SJCRH30 (cell line): ENCODE measurements at regions not wholly inside any gene's neighbourhood (a gene's known extent, or its start where the extent isn't known, plus 50 kb on each side); places are given as distances from the start of the nearest gene placed in this dataset.

Experiments
- DNase-seq, 2 experiments: peaks; one replicate each; pipeline ENCODE4 v3.0.0-alpha.2; 2015 to 2020
- H3K27ac ChIP-seq: fragments of 250-450 bp; sonication (Bioruptor Pico); 2 replicates; pipeline ENCODE4 v1.5.1; 2020; ENCODE audit warnings: mild to moderate bottlenecking, moderate library complexity
- H3K27me3 ChIP-seq: fragments of 250-450 bp; sonication (Bioruptor Pico); 2 replicates; pipeline ENCODE4 v1.5.1; 2020; ENCODE audit warnings: mild to moderate bottlenecking, moderate library complexity
- H3K36me3 ChIP-seq: fragments of 250-450 bp; sonication (Bioruptor Pico); 2 replicates; pipeline ENCODE4 v1.5.1; 2020; ENCODE audit warnings: mild to moderate bottlenecking, moderate library complexity
- H3K4me1 ChIP-seq: fragments of 250-450 bp; sonication (Bioruptor Pico); 2 replicates; pipeline ENCODE4 v1.5.1; 2020; ENCODE audit warnings: mild to moderate bottlenecking, moderate library complexity
- H3K4me3 ChIP-seq: fragments of 250-450 bp; sonication (Bioruptor Pico); 2 replicates; pipeline ENCODE4 v1.5.1; 2020; ENCODE audit warnings: mild to moderate bottlenecking, moderate library complexity
- H3K9me3 ChIP-seq: fragments of 250-450 bp; sonication (Bioruptor Pico); replicated peaks from 2 replicates; pipeline ENCODE4 v1.5.1; 2020; ENCODE audit warnings: mild to moderate bottlenecking, moderate library complexity

DNA sequence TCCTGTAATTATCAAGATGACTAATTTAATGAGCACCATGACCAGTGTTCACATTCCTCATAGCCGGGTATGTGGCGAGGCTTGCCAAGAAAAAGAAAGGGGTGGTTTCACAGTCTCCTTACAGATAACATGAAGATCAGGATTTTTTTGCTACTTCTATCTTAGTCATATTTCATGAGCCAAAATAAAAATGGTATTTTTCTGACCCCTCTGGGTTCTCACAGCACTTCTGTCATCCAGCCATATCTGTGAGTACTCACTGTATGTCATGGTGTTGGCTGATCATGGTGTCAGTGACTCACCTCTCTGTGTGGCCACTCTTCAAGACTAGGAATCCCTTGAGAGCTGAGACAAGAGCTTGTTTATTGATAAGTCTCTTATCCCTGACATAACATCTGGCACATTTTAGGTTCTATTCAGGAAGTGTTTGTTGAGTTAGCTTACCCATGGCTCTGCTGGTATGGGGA, 130.5 kb upstream of the LMCD1 start:
- no peak overlapping the region for H3K4me3 ChIP-seq
- H3K36me3 ChIP-seq = no peaks in the 10 kb centered on the region
- peaks cover 6% of the 10 kb centered on the region; the same call in 1 of the 2 replicates for H3K9me3 ChIP-seq
- peak; percentile 61 to 71 for DNase-seq
- peak overlapping the region; percentile 65 for H3K27ac ChIP-seq
- H3K4me1 ChIP-seq = peaks cover 16% of the 10 kb centered on the region
- no peaks in the 10 kb centered on the region for H3K27me3 ChIP-seq

DNA sequence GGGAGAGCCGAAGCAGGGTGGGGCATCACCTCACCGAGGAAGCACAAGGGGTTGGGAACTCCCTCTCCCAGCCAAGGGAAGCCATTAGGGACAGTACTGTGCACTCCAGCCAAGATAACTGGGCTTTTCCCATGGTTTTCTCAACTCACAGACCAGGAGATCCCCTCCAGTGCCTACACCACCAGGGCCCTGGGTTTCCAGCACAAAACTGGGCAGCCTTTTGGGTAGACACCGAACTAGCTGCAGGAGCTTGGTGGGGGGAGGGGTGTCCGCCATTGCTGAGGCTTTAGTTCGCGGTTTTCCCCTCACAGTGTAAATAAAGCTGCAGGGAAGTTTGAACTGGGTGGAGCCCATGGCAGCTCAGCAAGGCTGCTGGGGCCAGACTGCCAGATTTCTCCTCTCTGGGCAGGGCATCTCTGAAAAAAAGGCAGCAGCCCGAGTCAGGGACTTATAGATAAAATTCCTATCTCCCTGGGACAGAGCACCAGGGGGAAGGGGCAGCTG, 129.6 kb upstream of the LMCD1 start:
- Histone ChIP-seq H3K27ac (peak overlapping the region; percentile 65; the same call in 1 of the 2 replicates), H3K36me3 (no peaks in the 10 kb centered on the region), H3K4me1 (peaks cover 16% of the 10 kb centered on the region), H3K4me3 (no peak overlapping the region), H3K9me3 (peaks cover 6% of the 10 kb centered on the region; the same call in 1 of the 2 replicates), H3K27me3 (no peaks in the 10 kb centered on the region)
- peak in 1 of 2 experiments; percentile 13 for DNase-seq

DNA sequence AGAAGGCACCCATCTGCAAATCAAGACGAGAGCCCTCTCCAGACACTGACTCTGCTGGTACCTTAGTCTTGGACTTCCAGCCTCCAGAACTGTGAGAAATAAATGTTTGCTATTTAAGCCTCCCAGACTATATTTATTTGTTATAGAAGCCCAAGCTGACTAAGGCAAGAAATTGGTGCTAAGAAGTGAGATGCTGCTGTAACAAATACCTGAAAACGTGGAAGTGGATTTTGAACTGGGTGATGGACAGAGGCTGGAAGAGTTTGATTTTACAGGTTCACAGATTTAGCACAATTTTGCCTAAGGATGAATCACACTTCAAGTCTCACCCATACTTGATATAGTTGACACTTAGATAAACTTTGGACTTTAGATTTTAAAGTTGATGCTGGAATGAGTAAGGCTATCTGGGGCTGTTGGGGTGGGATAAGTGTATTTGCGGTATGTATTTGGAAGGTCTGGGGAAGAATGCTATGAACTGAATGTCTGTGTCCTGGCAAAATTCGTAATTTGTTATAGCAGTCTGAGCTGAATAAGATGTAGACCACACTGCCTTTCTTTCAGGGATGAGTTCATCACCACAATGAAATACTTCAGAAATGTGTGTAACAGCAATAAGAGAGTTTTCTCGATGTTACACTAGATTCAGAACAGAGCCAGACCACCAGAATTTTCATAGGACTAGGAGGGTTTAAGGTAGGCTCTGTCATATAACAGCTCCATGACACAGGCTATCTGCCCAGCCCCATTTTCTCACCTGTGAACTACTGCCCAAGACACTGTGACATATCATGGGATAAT, 120.5 kb upstream of the LMCD1 start:
- H3K27ac ChIP-seq = no peak overlapping the region
- H3K9me3 ChIP-seq = peaks cover 3% of the 10 kb centered on the region; the same call in 1 of the 2 replicates
- no peaks in the 10 kb centered on the region for H3K36me3 ChIP-seq
- H3K4me3 ChIP-seq = no peak overlapping the region
- no peaks in the 10 kb centered on the region for H3K27me3 ChIP-seq
- DNase-seq = no peak
- H3K4me1 ChIP-seq = no peaks in the 10 kb centered on the region

DNA sequence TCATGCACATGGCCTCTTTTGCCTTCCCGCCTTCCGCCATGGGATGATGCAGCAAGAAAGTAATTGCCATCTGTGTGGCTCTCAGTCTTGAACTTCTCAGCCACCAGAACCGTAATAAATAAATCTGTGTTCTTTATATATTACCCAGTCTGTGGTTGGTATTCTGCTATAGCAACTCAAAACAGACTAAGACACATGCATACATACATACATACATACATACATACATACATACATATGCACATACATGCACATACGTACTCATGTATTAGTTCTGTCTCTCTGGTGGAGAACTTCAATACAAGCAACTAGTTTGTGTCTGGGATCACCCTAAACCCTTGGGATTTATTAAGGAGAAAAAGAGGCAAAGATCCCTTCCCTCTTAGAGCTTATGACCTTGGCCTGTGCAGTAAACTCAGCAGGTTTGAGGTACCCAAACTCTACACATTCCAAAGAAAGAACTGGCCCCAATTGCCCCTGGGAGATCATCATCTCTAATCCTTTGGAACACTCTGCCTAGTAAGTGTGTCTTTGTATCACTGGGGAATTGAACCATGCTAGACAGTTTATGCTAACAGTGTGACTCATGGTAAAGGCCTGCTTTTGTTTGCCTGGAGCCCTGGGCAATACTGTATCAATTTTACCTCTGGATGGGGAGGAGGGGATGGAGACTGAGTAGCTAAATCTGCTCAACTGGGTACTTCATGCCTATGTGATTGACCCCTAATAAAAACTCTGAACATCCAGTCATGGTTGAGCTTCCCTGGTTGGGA, 115.6 kb upstream of the LMCD1 start:
- peak in 1 of 2 experiments; percentile 19 for DNase-seq
- H3K36me3 ChIP-seq = no peaks in the 10 kb centered on the region
- H3K9me3 ChIP-seq = no peaks in the 10 kb centered on the region
- H3K4me1 ChIP-seq = no peaks in the 10 kb centered on the region
- H3K27me3 ChIP-seq = no peaks in the 10 kb centered on the region
- no peak overlapping the region for H3K4me3 ChIP-seq
- H3K27ac ChIP-seq = no peak overlapping the region

DNA sequence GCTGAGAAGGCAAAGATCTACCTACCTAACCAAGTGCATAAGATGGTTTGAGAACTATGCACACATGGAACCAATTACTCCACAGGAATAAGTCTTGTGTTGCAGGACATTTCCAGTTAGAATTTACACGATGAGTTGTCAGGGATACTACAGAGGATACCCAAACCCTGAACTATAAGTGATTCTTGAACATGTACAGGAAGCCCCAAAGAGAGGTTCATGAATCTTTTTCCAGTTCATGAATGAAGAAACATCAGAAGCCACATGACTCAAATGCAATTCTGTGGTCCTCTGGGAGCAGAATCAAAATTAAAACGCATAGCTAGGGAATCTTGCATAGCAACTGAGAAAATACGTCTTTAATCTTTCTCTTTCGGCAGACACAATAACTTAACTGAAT, 114.1 kb upstream of the LMCD1 start:
- Histone ChIP-seq H3K4me3 (no peak overlapping the region), H3K4me1 (no peaks in the 10 kb centered on the region), H3K27ac (no peak overlapping the region), H3K9me3 (no peaks in the 10 kb centered on the region; the same call in 1 of the 2 replicates), H3K36me3 (no peaks in the 10 kb centered on the region), H3K27me3 (no peaks in the 10 kb centered on the region)
- DNase-seq = no peak

DNA sequence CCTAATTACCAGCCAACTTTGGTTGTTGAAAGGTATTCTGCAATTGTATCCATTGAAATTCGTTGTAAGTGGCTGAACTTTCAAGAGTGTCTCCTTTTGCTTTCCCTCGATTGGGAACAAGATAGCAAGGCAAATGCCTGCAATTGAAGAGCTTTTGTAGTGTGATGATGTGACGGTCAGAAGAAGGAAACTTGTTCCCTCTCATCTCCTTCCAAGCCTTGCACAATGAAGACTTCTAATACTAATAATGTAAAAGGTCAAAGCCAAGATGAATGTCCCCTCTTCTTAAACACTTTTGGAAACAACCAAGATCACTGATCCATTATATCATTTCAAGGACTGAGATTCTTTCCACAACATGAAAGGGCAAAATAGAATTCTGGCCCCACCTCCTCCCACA, 101.9 kb upstream of the LMCD1 start:
- no peak for DNase-seq
- no peak overlapping the region for H3K4me3 ChIP-seq
- H3K36me3 ChIP-seq = no peaks in the 10 kb centered on the region
- H3K27ac ChIP-seq = no peak overlapping the region
- H3K27me3 ChIP-seq = no peaks in the 10 kb centered on the region; the same call in 1 of the 2 replicates
- H3K9me3 ChIP-seq = 0 out of 2 replicates have a peak, but pooled peaks cover under 1% of the 10 kb centered on the region
- H3K4me1 ChIP-seq = no peaks in the 10 kb centered on the region

DNA sequence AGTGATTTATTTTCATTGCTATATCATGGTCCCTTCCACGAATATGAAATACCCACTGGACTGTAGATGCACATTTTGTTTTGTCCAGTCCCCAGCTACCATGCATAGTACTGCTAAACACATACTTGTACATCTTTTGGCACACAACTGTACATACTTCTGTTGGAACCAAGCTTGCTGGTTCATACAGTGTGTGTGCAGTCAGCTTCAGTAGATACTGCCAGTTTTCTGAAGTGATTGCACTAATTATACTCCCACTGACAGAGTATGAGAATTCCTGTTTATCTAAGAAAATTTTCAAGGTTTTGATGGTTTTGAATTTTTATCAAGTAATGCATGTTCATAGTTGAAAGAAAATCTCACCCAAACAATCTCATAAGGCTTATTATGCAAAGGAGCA, 100.7 kb upstream of the LMCD1 start:
- Histone ChIP-seq H3K4me1 (no peaks in the 10 kb centered on the region), H3K27ac (no peak overlapping the region), H3K9me3 (0 out of 2 replicates have a peak, but pooled peaks cover 6% of the 10 kb centered on the region), H3K27me3 (no peaks in the 10 kb centered on the region; the same call in 1 of the 2 replicates), H3K36me3 (no peaks in the 10 kb centered on the region), H3K4me3 (no peak overlapping the region)
- no peak for DNase-seq

DNA sequence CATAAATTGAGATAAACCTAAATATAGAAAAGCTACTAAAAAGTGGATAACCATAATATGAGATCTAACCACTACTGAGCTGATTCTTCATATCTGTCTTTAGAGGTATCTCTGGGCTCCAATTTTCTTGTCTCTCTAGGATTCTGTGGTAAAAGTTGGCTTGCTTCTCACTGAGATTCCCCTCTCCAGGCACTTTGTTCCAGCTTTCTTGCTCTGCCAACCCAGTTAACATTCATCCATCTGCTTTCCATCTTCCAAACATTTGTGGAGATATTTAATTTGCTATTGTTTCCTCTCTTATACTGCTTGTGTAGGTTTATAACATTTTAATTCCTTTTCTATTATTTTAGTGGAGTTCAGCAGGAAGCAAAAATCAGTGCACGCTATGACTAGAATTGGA, 97.6 kb upstream of the LMCD1 start:
- H3K27me3 ChIP-seq = no peaks in the 10 kb centered on the region
- H3K4me1 ChIP-seq = no peaks in the 10 kb centered on the region
- no peak overlapping the region for H3K27ac ChIP-seq
- no peaks in the 10 kb centered on the region for H3K36me3 ChIP-seq
- 0 out of 2 replicates have a peak, but pooled peaks cover 11% of the 10 kb centered on the region for H3K9me3 ChIP-seq
- no peak for DNase-seq
- H3K4me3 ChIP-seq = no peak overlapping the region

DNA sequence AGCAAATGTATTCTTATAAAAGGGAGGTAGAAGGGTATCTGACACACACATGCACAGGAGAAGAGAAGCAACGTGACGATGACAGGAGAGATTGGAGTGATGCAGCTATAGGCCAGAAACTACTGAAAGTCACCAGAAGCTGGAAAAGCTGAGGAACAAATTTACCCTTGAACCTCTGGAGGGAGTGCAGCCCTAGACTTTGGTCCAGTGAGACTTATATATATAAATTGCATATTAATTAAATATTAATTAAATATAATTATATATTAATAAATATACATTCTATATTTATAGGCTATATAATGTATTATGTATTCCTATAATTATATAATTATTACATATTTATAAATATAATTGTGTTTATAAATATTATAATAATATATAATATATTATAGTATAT, 96.5 kb upstream of the LMCD1 start:
- Histone ChIP-seq H3K4me1 (no peaks in the 10 kb centered on the region), H3K27me3 (no peaks in the 10 kb centered on the region), H3K4me3 (no peak overlapping the region), H3K9me3 (0 out of 2 replicates have a peak, but pooled peaks cover 11% of the 10 kb centered on the region), H3K36me3 (no peaks in the 10 kb centered on the region), H3K27ac (no peak overlapping the region)
- DNase-seq = no peak

DNA sequence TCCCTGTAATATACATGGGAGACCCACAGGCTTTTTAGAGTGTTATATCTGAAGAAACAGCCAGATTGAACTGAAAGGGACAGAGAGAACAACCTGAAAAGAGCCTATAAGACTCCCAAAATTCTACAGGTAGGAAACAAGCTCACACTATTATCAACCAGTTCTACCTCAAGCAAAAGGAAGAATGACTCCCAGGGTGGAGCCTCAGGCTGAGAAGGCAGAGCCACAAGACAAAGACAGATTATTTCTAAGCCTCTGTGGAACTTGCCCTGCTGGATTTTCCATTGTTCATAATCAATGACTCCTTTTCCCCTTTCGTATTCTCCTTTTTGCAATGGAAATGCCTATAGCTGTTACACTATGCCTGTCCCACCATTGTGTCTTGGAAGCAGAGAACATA, 95.1 kb upstream of the LMCD1 start:
- 0 out of 2 replicates have a peak, but pooled peaks cover 11% of the 10 kb centered on the region for H3K9me3 ChIP-seq
- H3K4me1 ChIP-seq = no peaks in the 10 kb centered on the region
- H3K27ac ChIP-seq = no peak overlapping the region
- H3K27me3 ChIP-seq = no peaks in the 10 kb centered on the region
- DNase-seq = no peak
- no peak overlapping the region for H3K4me3 ChIP-seq
- H3K36me3 ChIP-seq = no peaks in the 10 kb centered on the region

DNA sequence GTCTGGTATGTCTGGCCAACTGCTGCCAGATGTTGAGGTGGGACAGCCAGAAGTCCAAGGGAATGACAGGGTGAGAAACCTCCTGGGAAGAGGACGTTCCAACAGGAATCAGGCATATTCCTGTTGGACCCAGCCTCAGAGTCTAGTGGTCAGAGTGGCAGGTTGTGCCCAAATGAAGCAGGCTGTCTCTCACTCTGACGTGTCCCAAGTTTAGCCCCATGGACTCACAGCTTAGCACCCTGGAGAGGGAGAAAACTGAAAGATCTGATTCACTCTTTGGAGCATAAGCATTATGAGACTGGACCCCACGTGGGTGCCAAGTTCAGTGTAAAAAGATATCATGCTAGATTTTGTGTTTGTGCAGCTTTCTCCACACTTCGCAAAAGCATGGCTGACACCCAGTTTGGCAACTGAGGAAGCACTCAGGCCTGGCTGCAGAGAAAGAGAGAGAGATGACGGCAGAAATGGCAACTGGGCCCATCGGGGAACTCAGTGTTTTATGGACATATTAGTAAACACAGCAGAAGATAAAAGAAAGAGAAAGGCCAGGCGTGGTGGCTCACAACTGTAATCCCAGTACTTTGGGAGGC, 88.2 kb upstream of the LMCD1 start:
- Histone ChIP-seq H3K27ac (no peak overlapping the region), H3K36me3 (no peaks in the 10 kb centered on the region), H3K4me1 (no peaks in the 10 kb centered on the region), H3K27me3 (no peaks in the 10 kb centered on the region), H3K9me3 (no peaks in the 10 kb centered on the region), H3K4me3 (no peak overlapping the region)
- no peak for DNase-seq

DNA sequence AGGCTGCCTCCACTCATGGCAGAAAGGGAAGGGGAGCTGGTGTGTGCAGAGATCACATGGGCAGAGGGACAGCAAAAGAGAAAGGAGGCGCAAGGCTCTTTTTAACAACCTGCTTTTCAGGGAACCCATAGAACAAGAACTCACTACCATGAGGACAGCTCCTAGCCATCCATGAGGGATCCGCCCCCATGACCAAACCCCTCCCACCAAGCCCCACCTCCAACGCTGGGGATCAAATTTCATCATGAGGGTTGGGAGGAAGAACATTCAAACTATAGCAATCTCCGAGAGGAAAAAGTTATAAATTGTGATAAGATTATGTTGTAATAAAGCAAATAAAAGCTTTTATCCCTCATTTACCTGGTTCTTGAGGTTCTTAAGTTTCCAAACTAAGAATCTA, 84.7 kb upstream of the LMCD1 start:
- peak; percentile 49 to 72 for DNase-seq
- H3K27me3 ChIP-seq = no peaks in the 10 kb centered on the region

DNA sequence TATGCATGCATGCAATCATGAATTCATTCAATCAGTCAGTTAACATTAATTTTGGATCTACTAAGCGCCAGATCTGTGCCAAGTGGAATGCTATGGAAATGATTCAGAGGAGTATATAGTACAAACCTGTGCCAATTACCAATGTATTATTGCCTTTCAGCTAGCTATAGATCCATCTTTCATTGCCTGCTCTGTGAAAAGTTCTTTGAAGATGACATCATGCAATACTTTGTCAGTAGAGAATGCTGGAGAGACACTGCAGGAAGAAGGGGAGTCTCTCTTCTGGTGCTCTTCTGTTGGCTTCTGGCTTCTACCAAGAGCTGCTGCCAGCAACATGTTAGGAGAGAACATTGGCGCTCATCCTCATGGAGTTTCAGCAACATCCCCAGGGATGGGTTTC, 81.0 kb upstream of the LMCD1 start:
- Histone ChIP-seq H3K4me3 (no peak overlapping the region), H3K27ac (no peak overlapping the region), H3K4me1 (no peaks in the 10 kb centered on the region), H3K36me3 (no peaks in the 10 kb centered on the region), H3K27me3 (no peaks in the 10 kb centered on the region), H3K9me3 (peaks cover 5% of the 10 kb centered on the region; the same call in 1 of the 2 replicates)
- no peak for DNase-seq

More for the DNA sequence above, 84.7 kb upstream of the LMCD1 start:
- Histone ChIP-seq H3K36me3 (no peaks in the 10 kb centered on the region), H3K4me1 (no peaks in the 10 kb centered on the region), H3K9me3 (no peaks in the 10 kb centered on the region), H3K4me3 (no peak overlapping the region), H3K27ac (no peak overlapping the region)

DNA sequence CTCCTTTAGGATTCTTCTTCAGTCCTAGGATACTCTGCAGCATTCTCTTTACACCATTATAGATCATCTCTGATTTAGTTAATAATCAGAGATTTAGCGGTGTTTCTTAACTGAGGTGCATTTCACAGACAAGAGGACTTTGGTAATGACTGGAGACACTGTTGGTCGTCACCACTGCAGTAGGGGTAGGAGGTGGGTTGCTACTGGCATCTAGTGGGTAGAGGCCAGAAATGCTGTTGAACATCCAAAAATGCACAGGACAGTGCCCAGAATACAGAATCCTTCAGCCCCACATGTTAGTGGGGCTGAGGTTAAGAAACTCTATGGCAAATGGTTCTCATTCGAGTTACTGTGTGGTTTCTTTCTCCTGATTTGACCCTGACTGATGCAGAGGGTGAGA, 80.4 kb upstream of the LMCD1 start:
- Histone ChIP-seq H3K27me3 (no peaks in the 10 kb centered on the region), H3K36me3 (no peaks in the 10 kb centered on the region), H3K4me1 (no peaks in the 10 kb centered on the region), H3K4me3 (no peak overlapping the region), H3K27ac (no peak overlapping the region), H3K9me3 (peaks cover 5% of the 10 kb centered on the region; the same call in 1 of the 2 replicates)
- DNase-seq = peak; percentile 22 to 44
